ENCODE measurements at regions not wholly inside any gene's neighbourhood (a gene's known extent, or its start where the extent isn't known, plus 50 kb on each side); places are given as distances from the start of the nearest gene placed in this dataset.

GRCh38 chr13:21817878-21818277 lies 147.0 kb downstream of the FGF9 start:
- no peak for DNase-seq (ENCODE audit: low read depth, low spot score)

- no peak for DNase-seq (ENCODE audit: low read depth, low spot score)
These were observed 151.2 kb downstream of the FGF9 start for GRCh38 chr13:21822029-21822428.

GRCh38 chr13:21823416-21823815 lies 152.5 kb downstream of the FGF9 start:
- DNase-seq (ENCODE audit: low read depth, low spot score): no peak

- no peak for DNase-seq (ENCODE audit: low read depth, low spot score)
These were observed 153.1 kb downstream of the FGF9 start for GRCh38 chr13:21823949-21824348.

DNA sequence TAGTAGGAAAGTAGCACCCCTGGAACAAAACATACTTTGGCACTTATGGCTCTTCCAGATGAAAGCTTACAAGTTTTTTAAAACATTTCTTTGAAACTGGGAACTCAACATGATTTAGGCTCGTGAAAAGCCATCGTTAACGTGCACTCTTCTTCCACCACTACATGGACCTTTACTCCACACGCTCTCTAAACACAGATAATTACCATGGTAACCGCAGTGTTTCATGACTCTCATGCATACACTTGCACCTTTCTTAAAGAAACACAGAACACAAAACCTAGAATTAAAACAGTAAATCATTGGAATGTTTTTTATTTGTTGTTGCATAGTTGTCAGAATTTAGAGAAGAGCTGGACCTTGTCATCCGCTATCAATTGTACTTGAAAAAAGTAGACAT lies 154.3 kb downstream of the FGF9 start:
- no peak for DNase-seq (ENCODE audit: low read depth, low spot score)

DNA sequence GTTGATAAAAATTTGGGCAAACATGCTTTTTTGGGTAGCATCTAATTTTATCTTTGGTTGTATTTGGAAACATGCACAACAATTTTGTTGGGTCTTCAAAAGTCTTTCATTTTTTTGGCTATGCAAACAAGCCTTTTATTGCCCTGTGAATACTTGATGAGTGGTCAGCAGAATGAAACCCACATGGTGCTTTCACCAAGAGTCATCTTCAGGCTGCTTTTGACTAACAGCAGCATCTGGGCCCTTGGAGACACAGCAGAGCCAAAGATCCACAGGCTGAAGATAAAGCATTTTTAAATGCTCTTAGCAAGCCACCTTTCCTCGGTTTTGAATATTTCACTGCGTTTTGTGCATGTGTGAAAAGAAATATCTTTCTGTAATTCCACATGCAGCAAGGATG lies 154.9 kb downstream of the FGF9 start:
- no peak for DNase-seq (ENCODE audit: low read depth, low spot score)

GRCh38 chr13:21826214-21827015 lies 155.5 kb downstream of the FGF9 start:
- DNase-seq (ENCODE audit: low read depth, low spot score): no peak

DNA sequence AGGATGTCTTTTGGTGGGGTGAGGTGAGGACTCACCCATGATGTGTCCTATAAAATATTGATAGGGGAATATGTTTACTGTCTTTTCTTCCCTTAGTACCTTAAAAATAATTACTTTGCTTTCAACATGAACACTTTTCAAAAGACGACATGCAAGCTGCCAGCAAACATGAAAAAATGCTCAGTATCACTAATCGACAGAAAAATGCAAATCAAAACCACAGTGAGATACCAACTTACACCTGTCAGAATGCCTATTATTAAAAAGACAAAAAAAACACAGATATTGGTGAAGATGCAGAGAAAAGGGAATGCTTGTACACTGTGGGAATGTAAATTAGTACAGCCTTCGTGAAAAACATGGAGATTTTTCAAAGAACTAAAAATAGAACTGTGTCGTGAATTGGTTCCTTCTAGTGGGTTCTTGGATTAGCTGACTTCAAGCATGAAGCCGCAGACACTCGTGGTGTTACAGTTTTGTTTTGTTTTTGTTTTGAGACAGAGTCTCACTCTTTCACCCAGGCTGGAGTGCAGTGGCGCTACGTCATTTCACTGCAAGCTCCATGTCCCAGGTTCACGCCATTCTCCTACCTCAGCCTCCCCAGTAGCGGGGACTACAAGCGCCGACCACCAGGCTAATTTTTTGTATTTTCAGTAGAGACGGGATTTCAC lies 160.9 kb downstream of the FGF9 start:
- DNase-seq (ENCODE audit: low read depth, low spot score): no peak

GRCh38 chr13:21833921-21834320 lies 163.0 kb downstream of the FGF9 start:
- DNase-seq (ENCODE audit: low read depth, low spot score): no peak

DNA sequence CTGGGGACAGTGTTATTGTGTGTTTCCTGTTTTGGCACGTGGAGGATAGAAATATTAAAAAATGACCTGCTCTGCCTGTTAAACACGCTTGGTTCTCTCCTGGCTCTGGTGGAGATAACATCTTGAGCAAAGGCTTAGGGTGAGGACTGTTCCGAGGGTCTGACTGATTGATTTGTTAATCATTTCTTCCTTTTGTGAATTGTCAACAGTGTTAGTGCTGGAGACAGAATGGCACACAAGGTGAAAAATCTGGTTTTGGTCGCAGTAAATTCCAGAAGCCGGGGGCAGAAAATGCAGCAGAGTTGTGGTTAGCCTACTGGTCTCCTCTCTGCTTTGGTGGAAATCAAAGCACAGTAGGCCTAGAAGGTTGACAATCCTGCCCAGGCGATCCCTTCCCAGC lies 163.6 kb downstream of the FGF9 start:
- no peak for DNase-seq (ENCODE audit: low read depth, low spot score)

- no peak for DNase-seq (ENCODE audit: low read depth, low spot score)
These were observed 166.4 kb downstream of the FGF9 start for GRCh38 chr13:21837288-21837687.

- no peak for DNase-seq (ENCODE audit: low read depth, low spot score)
These were observed 167.1 kb downstream of the FGF9 start for GRCh38 chr13:21837841-21838551.

DNA sequence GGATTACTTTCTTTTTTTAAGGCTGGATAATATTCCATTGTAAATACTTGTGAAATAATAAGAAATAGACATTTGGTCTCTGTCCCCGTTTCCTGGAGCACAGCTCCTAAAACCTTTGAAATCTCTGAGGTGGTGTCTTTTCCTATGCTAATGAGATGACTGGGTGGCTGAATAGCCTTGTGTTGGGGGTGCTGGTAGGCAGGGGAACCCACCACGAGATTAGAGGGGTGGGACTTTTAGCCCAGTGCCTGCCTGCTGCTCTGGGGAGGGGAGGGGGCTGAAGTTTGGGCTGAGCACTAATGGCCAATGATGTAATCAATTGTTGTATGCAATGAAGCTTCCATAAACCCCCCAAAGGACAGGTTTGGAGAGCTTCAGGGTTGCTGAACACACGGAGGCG lies 175.7 kb downstream of the FGF9 start:
- DNase-seq (ENCODE audit: low read depth, low spot score): no peak

DNA sequence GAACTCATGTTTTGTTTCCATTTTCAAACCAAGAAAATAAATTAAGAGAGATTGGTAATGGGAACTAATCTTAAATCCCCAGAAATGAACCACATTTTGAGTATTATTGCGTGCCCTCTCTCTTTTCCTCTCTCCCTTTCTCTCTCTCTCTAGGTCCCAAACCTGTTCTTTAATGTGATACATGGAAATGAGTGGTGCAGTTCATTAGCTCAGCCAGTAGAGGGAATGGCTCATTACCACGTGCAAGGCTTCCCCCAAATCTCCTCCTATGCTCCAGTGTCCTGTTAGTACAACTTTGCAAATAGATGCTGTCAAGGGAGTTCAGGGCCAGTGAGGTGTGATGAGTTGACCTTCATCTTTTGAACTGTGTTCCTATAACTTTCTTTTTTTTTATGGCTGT lies 178.4 kb downstream of the FGF9 start:
- DNase-seq (ENCODE audit: low read depth, low spot score): no peak

- no peak for DNase-seq (ENCODE audit: low read depth, low spot score)
These were observed 179.4 kb downstream of the FGF9 start for GRCh38 chr13:21850013-21851006.

DNA sequence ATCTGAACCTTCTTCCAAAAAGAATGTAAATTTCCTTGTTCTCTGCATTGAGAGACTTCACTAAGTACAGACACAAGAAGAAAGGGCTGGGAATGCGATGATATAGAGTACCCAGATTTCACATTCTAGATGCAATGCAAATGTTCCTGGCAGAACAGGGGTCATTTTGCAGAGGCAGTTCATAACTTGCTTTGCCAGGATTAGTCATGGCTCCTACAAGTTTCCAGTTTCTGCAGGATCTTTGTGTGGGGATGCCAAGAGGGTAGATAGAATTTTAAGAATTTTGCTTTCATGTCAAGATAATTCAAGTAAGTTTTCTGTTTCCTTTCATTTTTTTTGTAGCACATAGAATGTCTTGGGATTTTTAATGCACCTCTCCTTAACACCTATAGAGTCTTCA lies 181.2 kb downstream of the FGF9 start:
- no peak for DNase-seq (ENCODE audit: low read depth, low spot score)

- no peak for DNase-seq (ENCODE audit: low read depth, low spot score)
These were observed 182.9 kb downstream of the FGF9 start for GRCh38 chr13:21853779-21854178.

DNA sequence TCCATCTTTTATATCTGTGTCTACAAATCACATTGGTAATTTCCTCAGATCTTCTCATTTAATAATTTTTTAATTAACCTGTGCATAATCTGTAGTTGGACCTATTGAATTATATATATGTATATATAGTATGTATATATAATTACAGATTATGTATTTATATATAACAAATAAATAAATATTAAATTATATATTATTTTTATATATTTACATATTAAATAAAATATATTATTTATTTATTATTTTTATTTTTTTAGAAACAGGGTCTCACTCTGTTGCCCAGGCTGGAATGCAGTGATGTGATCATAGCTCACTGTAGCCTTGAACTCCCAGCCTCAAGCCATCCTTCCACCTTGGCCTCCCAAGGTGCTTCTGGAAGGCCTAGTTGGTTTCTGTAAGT lies 197.9 kb downstream of the FGF9 start:
- no peak for DNase-seq (ENCODE audit: low read depth, low spot score)

DNA sequence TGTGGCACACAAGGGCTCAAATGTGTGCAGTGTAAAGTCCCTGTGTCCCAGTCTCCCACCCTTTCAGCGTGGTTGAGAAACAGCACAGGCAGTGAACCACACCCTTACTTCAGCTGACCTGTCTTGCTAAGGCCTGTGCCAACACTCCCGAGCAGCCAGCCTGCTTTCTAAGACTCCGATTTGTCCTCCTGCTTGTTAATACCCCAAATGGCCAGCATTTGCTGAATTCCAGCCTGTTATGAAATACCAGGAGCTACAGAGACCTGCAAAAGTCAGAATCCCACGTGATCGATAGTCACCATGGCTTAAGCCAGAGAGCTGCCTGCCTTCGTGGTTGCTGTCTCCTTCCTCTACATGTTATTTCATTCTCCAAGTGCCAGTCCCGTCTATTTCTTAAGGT lies 200.5 kb downstream of the FGF9 start:
- DNase-seq (ENCODE audit: low read depth, low spot score): no peak

DNA sequence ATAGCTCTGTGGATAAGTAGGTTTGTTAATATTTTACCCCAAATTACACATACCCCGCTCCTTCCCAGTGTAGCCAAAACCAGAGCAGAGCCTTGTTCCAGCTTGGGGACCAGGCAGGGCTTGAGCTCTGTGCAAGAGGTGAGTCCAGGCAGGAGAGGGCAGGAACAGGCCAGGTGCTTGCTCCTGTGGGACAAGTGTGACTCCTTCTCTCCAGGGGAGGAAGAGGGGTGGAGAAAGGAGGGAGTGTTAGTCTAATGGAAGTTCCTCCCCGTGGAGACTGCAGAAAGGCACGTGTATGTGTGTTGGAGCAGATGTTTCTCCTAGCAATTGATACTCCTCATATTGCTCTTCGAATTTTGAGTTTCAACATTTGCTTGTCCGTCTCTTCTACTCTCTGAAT lies 201.0 kb downstream of the FGF9 start:
- DNase-seq (ENCODE audit: low read depth, low spot score): no peak

GRCh38 chr13:21872795-21873194 lies 201.9 kb downstream of the FGF9 start:
- DNase-seq (ENCODE audit: low read depth, low spot score): no peak

Measured in pulmonary artery endothelial cell (primary cell).